HG03159 (cell line): ENCODE measurements at regions not wholly inside any gene's neighbourhood (a gene's known extent, or its start where the extent isn't known, plus 50 kb on each side); places are given as distances from the start of the nearest gene placed in this dataset.

Experiments
- ATAC-seq: cut with Tn5 transposase; IDR thresholded peaks from one replicate; pipeline ENCODE4 v1.9.1; 2021; ENCODE audit warnings: mild to moderate bottlenecking, moderate library complexity; ENCODE audit not compliant: unreplicated experiment

GRCh38 chr13:73599232-73600128, 534.7 kb downstream of the KLF12 start:
- no peak for ATAC-seq

- ATAC-seq = no peak
These were observed 536.0 kb downstream of the KLF12 start for GRCh38 chr13:73598020-73598712.

- ATAC-seq = no peak
These were observed 537.6 kb downstream of the KLF5 start for GRCh38 chr13:73596382-73596781.

DNA sequence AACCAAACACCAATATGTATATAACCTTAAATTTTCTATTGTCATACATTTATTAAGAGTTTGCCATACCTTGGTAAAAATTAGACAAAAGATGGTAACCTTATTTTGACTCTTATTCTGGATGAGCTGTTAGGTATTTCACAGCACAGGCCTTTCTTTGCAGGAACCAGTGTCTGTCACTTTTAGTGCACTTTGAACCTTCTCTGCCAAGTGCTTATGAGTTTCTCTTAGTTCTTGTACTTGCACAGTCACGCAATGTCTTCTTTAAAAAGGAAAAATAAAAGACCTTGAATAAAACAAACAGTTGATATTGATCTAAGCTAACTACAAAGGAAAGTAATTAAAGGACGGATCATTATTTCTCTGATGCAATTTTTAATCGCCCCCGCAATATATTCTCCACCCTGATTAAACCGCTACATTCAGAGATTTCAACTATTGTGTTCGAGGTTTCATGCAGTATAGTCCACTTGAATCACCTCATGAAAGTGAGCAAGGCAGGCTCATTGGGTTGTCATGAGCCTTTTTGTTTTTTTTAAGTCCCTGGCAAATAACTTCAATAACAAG, 534.5 kb downstream of the KLF5 start:
- no peak for ATAC-seq

DNA sequence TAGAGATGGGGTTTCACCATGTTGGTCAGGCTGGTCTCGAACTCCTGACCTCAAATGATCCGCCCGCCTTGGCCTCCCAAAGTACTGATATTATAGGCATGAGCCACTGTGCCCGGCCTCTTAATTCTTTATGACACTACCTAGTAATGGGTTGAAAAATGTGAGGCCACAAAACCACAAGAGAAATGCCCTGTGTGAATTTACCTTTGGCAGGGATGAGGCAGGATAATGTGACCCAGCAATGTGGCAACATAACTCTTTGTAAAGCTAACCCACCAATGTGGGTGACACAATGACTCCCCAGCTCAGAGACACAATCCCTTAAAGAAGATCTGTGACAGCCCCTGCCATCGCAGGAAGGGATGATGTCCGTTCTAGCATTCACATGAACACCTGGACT, 533.1 kb downstream of the KLF5 start:
- no peak for ATAC-seq

DNA sequence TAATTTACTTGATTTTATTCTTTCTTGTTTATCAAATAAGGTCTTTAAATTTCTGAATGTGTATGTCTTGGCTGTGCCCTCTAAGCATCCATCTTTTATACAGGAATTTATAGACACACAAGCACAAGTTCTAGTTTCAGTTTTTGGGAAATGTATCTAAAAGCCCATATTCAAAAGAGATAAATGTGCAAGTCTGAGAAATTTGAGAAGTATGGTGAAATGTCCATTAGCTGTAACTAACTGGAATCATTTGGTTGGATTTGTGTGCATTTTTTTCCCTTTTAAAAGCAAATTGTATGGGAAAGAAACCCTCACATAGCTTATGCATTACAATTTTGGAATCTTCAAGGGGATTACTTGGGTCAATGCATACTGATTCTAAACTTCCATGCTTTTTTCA, 532.0 kb downstream of the KLF5 start:
- no peak for ATAC-seq

- no peak for ATAC-seq
These were observed 526.4 kb downstream of the KLF5 start for GRCh38 chr13:73585236-73585635.

DNA sequence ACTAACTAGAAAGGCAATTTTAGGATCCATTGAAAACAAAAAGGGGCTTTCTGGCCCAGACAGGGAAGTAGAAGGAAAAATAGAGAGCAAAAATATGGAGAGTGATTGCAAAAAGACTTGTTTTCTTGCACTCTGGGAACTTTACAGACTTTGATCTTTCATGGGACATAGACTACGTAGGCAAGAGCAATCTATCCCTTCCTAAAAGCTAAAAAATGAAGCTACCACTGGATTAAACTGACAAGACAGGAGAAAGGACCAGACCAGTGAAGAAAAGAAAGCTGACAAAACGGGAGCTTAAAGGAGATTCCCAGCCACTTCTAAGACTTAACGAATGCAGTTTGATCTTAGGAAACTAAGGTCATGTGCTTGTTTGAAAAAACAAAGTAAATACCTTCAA, 524.5 kb downstream of the KLF5 start:
- ATAC-seq = no peak

GRCh38 chr13:73580513-73581267, 521.9 kb downstream of the KLF5 start:
- no peak for ATAC-seq

DNA sequence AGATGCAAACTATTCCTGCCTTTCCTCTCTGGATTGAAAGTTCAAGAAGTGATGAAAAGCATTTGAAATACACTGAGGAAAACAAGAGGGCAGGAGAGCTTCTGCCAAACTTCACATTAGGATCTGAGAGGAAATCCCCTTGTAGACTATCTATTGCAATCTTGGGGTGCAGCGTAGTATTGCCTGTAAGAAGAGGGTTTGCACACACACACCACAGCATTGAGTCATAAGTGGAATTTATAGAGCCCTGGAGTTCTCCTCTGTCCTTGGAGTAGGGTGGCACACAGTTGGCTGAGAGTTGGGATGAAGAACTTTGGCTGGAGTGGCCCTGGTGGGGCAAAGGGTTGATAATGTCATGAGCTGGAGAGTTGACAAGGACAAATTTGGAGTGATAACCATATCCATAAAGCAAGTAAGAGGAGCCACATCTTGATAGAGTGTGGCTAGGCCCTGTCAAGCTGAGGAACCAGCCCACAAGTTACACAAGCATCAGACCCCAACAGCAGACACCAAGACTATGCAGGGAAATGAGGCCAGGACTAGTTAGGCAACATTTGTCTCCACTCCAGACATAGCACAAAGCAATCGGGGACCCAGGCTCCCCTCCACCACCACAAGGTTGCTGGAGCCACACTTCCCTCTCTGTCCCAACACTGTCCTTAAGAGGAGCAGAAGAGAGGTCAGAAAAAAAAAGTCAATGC, 520.9 kb downstream of the KLF5 start:
- ATAC-seq = no peak

- ATAC-seq = no peak
These were observed 519.6 kb downstream of the KLF5 start for GRCh38 chr13:73578251-73578875.

GRCh38 chr13:73576291-73576690, 517.5 kb downstream of the KLF5 start:
- no peak for ATAC-seq

DNA sequence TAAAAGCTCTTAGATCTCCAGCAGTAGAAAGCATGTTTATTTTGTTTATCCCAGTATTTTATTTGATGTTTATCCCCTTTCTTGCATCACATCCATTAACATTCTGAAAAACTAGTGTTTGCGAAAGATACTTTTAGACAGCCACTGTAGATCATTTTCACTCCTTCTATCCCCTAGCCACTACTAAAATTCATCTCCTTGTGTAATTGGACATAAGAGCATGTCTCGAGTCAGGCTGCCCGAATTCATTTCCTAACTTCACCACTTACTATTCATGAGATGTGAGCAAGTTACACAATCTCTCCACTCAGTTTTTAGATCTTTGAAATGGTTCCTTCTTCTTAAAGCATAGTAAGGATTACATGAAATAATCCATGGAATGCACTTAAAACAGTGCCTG, 514.0 kb downstream of the KLF5 start:
- no peak for ATAC-seq

- no peak for ATAC-seq
These were observed 512.6 kb downstream of the KLF5 start for GRCh38 chr13:73571376-73571775.

GRCh38 chr13:73556902-73557301, 498.1 kb downstream of the KLF5 start:
- no peak for ATAC-seq

- ATAC-seq = no peak
These were observed 497.3 kb downstream of the KLF5 start for GRCh38 chr13:73556128-73556527.

- no peak for ATAC-seq
These were observed 492.9 kb downstream of the KLF5 start for GRCh38 chr13:73551736-73552135.

DNA sequence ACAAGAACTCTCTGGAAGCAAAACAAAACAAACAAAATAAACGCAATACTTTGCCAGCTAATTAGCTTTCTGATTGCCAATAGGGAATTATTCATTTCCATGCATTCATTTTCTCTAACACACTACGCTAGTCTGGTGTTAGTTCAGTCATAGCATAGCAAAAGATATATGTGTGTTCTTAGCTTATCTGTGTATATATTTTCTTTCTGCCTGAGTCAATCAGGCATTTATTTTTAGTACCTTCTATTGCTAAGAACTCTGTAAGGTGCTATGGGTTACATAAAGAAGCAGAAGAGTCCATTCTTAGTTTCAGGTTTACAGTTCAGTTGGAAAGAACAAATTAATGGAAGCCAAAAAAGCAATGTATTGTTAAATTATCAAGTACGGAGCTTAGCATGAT, 490.9 kb downstream of the KLF5 start:
- no peak for ATAC-seq

- no peak for ATAC-seq
These were observed 489.6 kb downstream of the KLF5 start for GRCh38 chr13:73548449-73548848.

DNA sequence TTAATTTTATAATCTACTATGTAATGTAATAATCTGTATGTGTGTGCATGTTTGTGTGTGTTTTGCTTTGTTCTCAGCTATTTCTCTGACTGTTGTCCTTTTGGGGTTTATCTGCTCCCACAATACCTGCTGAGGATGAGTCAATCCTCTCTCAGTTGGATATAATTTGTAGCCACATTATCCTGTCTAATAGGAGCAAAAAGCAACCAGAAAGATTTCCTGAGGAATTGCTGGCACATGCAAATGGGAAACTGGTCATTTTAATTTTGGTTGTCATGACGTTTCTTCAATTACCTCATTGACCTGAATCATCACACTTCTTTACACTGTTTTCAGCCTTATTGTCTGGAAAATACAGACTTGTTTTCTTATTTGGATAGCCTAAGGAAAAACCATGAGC, 488.4 kb downstream of the KLF5 start:
- no peak for ATAC-seq
